Natural killer cell (primary cell): ENCODE measurements at regions not wholly inside any gene's neighbourhood (a gene's known extent, or its start where the extent isn't known, plus 50 kb on each side); places are given as distances from the start of the nearest gene placed in this dataset.

ENCODE experiments used
- ATAC-seq, 3 donors: fragments of 150-1000 bp in 2 of 3; fragments of 200-7000 bp in 1 of 3; cut with Tn5 transposase; 1 replicate in 1 of 3; 2 replicates in 2 of 3; pipeline ENCODE4 v1.10.0; 2021; ENCODE audit warnings: mild to moderate bottlenecking in 2 of 3, moderate library complexity in 2 of 3
- DNase-seq, 2 donors: peaks; one replicate each; pipeline versions ENCODE4 v3.0.0 to v3.0.0-alpha.2; 2013 to 2021; ENCODE audit warnings: mixed read lengths in 1 of 2
- H3K27ac ChIP-seq: one replicate; pipeline ENCODE4 v1.5.1; 2013; ENCODE audit warnings: mild to moderate bottlenecking, low read length
- H3K27me3 ChIP-seq: one replicate; pipeline ENCODE4 v1.6.1; 2013; ENCODE audit warnings: low read length; ENCODE audit not compliant: control insufficient read depth, insufficient read depth
- H3K36me3 ChIP-seq: one replicate; pipeline ENCODE4 v1.6.1; 2013; ENCODE audit warnings: low read length; ENCODE audit not compliant: control insufficient read depth, insufficient read depth
- H3K4me1 ChIP-seq: one replicate; pipeline ENCODE4 v1.6.1; 2013; ENCODE audit warnings: low read length; ENCODE audit not compliant: control insufficient read depth, insufficient read depth
- H3K4me3 ChIP-seq: one replicate; pipeline ENCODE4 v1.5.1; 2013; ENCODE audit warnings: low read length
- H3K9me3 ChIP-seq: one replicate; pipeline ENCODE4 v1.6.1; 2013; ENCODE audit warnings: low read length; ENCODE audit not compliant: control insufficient read depth, insufficient read depth
- H3K27ac Mint-ChIP-seq, 2 donors: one replicate each; pipeline ENCODE4 v1.8.0; 2022; ENCODE audit warnings: mild to moderate bottlenecking in 2 of 2, mixed read lengths in 2 of 2, moderate library complexity in 1 of 2
- H3K27me3 Mint-ChIP-seq, 2 donors: one replicate each; pipeline ENCODE4 v1.8.0; 2022; ENCODE audit warnings: low read depth in 2 of 2, mixed read lengths in 2 of 2
- H3K36me3 Mint-ChIP-seq: one replicate; pipeline ENCODE4 v1.8.0; 2022; ENCODE audit warnings: mixed read lengths
- H3K4me1 Mint-ChIP-seq, 2 donors: one replicate each; pipeline ENCODE4 v1.8.0; 2022; ENCODE audit warnings: mixed read lengths in 2 of 2
- H3K4me3 Mint-ChIP-seq: one replicate; pipeline ENCODE4 v1.8.0; 2022; ENCODE audit warnings: mild to moderate bottlenecking, moderate library complexity, mixed read lengths
- H3K9me3 Mint-ChIP-seq, 2 donors: one replicate each; pipeline ENCODE4 v1.8.0; 2022; ENCODE audit warnings: mixed read lengths in 2 of 2
- CTCF ChIP-seq: fragments of 200-600 bp; IDR thresholded peaks from one replicate; pipeline ENCODE4 v1.8.0; 2022; ENCODE audit warnings: antibody characterized with exemption
- WGBS: methylation state at CpG from one replicate; pipeline ENCODE4 v1.1.7; 2013; ENCODE audit warnings: missing lambda C conversion rate; ENCODE audit not compliant: insufficient coverage; 5-methylcytosine and 5-hydroxymethylcytosine counted together
- intact Hi-C: fragments of 100-400 bp; cut with micrococcal nuclease; formaldehyde crosslinking; loops from one replicate; pipeline ENCODE4 v1.14.2; 2022

GRCh38 chr3:35120026-35120425 is 519.3 kb upstream of the ARPP21 start:
- Histone ChIP-seq H3K36me3 (no peaks in the 10 kb centered on the region), H3K27ac (no peak overlapping the region), H3K4me1 (no peaks in the 10 kb centered on the region), H3K4me3 (no peak overlapping the region), H3K9me3 (no peaks in the 10 kb centered on the region), H3K27me3 (no peaks in the 10 kb centered on the region)
- DNase-seq: no peak
- Mint-ChIP-seq H3K9me3 (peaks cover 4 to 14% of the 10 kb centered on the region in 2 donors), H3K36me3 (no peaks in the 10 kb centered on the region), H3K4me3 (no peak overlapping the region), H3K27ac (no peak overlapping the region), H3K27me3 (no peaks in the 10 kb centered on the region), H3K4me1 (no peaks in the 10 kb centered on the region)
- ATAC-seq: no peak
- intact Hi-C loops: no loop called here
- TF ChIP-seq CTCF: no peak

GRCh38 chr3:35137612-35138011 is 501.7 kb upstream of the ARPP21 start:
- ATAC-seq (no peak), DNase-seq (no peak)
- H3K9me3 ChIP-seq: peaks cover 3% of the 10 kb centered on the region
- H3K36me3 Mint-ChIP-seq: peaks cover 4% of the 10 kb centered on the region
- H3K27me3 Mint-ChIP-seq: no peaks in the 10 kb centered on the region
- H3K4me3 ChIP-seq: no peak overlapping the region
- H3K36me3 ChIP-seq: no peaks in the 10 kb centered on the region
- no peak for TF ChIP-seq CTCF
- no peak overlapping the region for H3K27ac Mint-ChIP-seq
- H3K9me3 Mint-ChIP-seq: peaks cover 8 to 11% of the 10 kb centered on the region in 2 donors
- no peak overlapping the region for H3K27ac ChIP-seq
- intact Hi-C loops: no loop called here
- no peaks in the 10 kb centered on the region for H3K4me1 Mint-ChIP-seq
- no peaks in the 10 kb centered on the region for H3K27me3 ChIP-seq
- no peak overlapping the region for H3K4me3 Mint-ChIP-seq
- no peaks in the 10 kb centered on the region for H3K4me1 ChIP-seq

- Mint-ChIP-seq H3K4me3 (no peak overlapping the region), H3K36me3 (no peaks in the 10 kb centered on the region)
- WGBS: 86% methylated on average over 4 of the region's 4 CpGs
These were observed 497.9 kb upstream of the ARPP21 start for GRCh38 chr3:35141406-35141805.

More at GRCh38 chr3:35141406-35141805, 497.9 kb upstream of the ARPP21 start:
- H3K27ac ChIP-seq: no peak overlapping the region
- H3K27me3 Mint-ChIP-seq: no peaks in the 10 kb centered on the region
- no peak overlapping the region for H3K27ac Mint-ChIP-seq
- ATAC-seq: no peak
- H3K9me3 ChIP-seq: peaks cover 3% of the 10 kb centered on the region
- intact Hi-C loops: no loop called here
- TF ChIP-seq CTCF: no peak
- no peak for DNase-seq
- H3K9me3 Mint-ChIP-seq: peaks cover 6 to 13% of the 10 kb centered on the region in 2 donors
- H3K4me1 Mint-ChIP-seq: no peaks in the 10 kb centered on the region
- no peaks in the 10 kb centered on the region for H3K27me3 ChIP-seq
- H3K36me3 ChIP-seq: no peaks in the 10 kb centered on the region
- H3K4me3 ChIP-seq: no peak overlapping the region
- no peaks in the 10 kb centered on the region for H3K4me1 ChIP-seq
